Keratinocyte (primary cell): ENCODE measurements at regions not wholly inside any gene's neighbourhood (a gene's known extent, or its start where the extent isn't known, plus 50 kb on each side); places are given as distances from the start of the nearest gene placed in this dataset.

Experiments
- DNase-seq: peaks from one replicate; pipeline ENCODE4 v3.0.0-alpha.2; 2011; ENCODE audit warnings: low read depth, missing footprints, low spot score
- FAIRE-seq: peaks from 2 replicates; lab custom pipeline; 2011; peaks lifted over from hg19 to GRCh38; lab: Jason Lieb, UNC
- H2AFZ ChIP-seq: 2 replicates; pipeline ENCODE4 v1.6.0; 2012; ENCODE audit warnings: low read length, control low read depth, inconsistent platforms; ENCODE audit not compliant: control insufficient read depth
- H3K27ac ChIP-seq: 2 replicates; pipeline ENCODE4 v1.5.1; 2011; ENCODE audit warnings: low read length; ENCODE audit not compliant: control insufficient read depth, insufficient read depth
- H3K27me3 ChIP-seq: 3 replicates; pipeline ENCODE4 v1.6.0; 2011; ENCODE audit warnings: low read length; ENCODE audit not compliant: control insufficient read depth, insufficient read depth; ENCODE audit errors: extremely low read depth
- H3K36me3 ChIP-seq, 2 experiments: 2 replicates in 1 of 2; 3 replicates in 1 of 2; pipeline ENCODE4 v1.5.1; 2011; ENCODE audit warnings: low read length in 2 of 2, mild to moderate bottlenecking in 1 of 2; ENCODE audit not compliant: control insufficient read depth in 2 of 2, insufficient read depth in 2 of 2; ENCODE audit errors: extremely low read depth in 1 of 2
- H3K4me1 ChIP-seq: 3 replicates; pipeline ENCODE4 v1.5.1; 2011; ENCODE audit warnings: low read length; ENCODE audit not compliant: control insufficient read depth, insufficient read depth; ENCODE audit errors: extremely low read depth
- H3K4me2 ChIP-seq: 3 replicates; pipeline ENCODE4 v1.6.0; 2011; ENCODE audit warnings: low read depth, low read length; ENCODE audit not compliant: control insufficient read depth, insufficient read depth; ENCODE audit errors: extremely low read depth
- H3K4me3 ChIP-seq, 3 experiments: fragments of 200-600 bp in 1 of 3; sonication (generic) in 1 of 3; 2 replicates in 2 of 3; 3 replicates in 1 of 3; pipeline ENCODE4 v1.5.1; 2011 to 2016; ENCODE audit warnings: low read length in 3 of 3, mild to moderate bottlenecking in 3 of 3, control low read depth in 2 of 3, inconsistent platforms in 1 of 3, low read depth in 1 of 3, mixed read lengths in 1 of 3, mixed run types in 1 of 3, moderate library complexity in 1 of 3; ENCODE audit not compliant: control insufficient read depth in 2 of 3, insufficient read depth in 2 of 3; ENCODE audit errors: extremely low read depth in 1 of 3
- H3K79me2 ChIP-seq: 2 replicates; pipeline ENCODE4 v1.6.0; 2012; ENCODE audit warnings: low read length; ENCODE audit not compliant: control insufficient read depth, insufficient read depth
- H3K9ac ChIP-seq: 3 replicates; pipeline ENCODE4 v1.6.0; 2011; ENCODE audit warnings: low read length; ENCODE audit not compliant: control insufficient read depth, insufficient read depth; ENCODE audit errors: extremely low read depth
- H3K9me1 ChIP-seq: 3 replicates; pipeline ENCODE4 v1.6.0; 2011; ENCODE audit warnings: low read length; ENCODE audit not compliant: control insufficient read depth, insufficient read depth; ENCODE audit errors: extremely low read depth
- H3K9me3 ChIP-seq: 2 replicates; pipeline ENCODE4 v1.5.1; 2012; ENCODE audit warnings: low read depth, low read length; ENCODE audit not compliant: control insufficient read depth
- H4K20me1 ChIP-seq: 3 replicates; pipeline ENCODE4 v1.6.0; 2011; ENCODE audit warnings: low read length; ENCODE audit not compliant: control insufficient read depth, insufficient read depth; ENCODE audit errors: extremely low read depth
- CTCF ChIP-seq, 3 experiments: IDR thresholded peaks in 1 of 3; conservative IDR thresholded peaks in 1 of 3; optimal IDR thresholded peaks in 1 of 3; 2 replicates in 2 of 3; 3 replicates in 1 of 3; pipeline versions ENCODE3 to v1.5.1; 2011; ENCODE audit warnings: low read length in 3 of 3, mild to moderate bottlenecking in 3 of 3, moderate library complexity in 2 of 3, control low read depth in 1 of 3, inconsistent platforms in 1 of 3; ENCODE audit not compliant: insufficient read depth in 2 of 3; ENCODE audit errors: extremely low read depth in 1 of 3
- EZH2 ChIP-seq: IDR thresholded peaks from one replicate; pipeline ENCODE4 v1.6.1; 2012; ENCODE audit warnings: inconsistent platforms, mild to moderate bottlenecking, low read length, moderate library complexity
- dilution Hi-C: fragments of 300-500 bp; cut with MboI; formaldehyde crosslinking; loops from one replicate; pipeline ENCODE4 v1.7.0; 2020; ENCODE audit warnings: low sequenced_read_pairs; ENCODE audit not compliant: extremely low pct_ligation_motif_present

GRCh38 chr7:46848311-46848710 is 733.6 kb downstream of the TNS3 start:
- DNase-seq (no peak), FAIRE-seq (no peak)
- dilution Hi-C loops = no loop called here
- no peak overlapping the region for H2AFZ ChIP-seq
- no peaks in the 10 kb centered on the region for H3K9me1 ChIP-seq
- H3K27me3 ChIP-seq = no peaks in the 10 kb centered on the region
- no peak overlapping the region for H3K9ac ChIP-seq
- no peak overlapping the region for H3K4me3 ChIP-seq
- TF ChIP-seq EZH2 (no peak), CTCF (optimal IDR thresholded peaks at IDR 0.05 in 1 of 3, IDR thresholded peaks at IDR 0.05 in 1 of 3, conservative IDR thresholded peaks at IDR 0.05 in 1 of 3; ENCODE audit: extremely low read depth in 1 of 3, insufficient read depth in 2 of 3, low read length in 3 of 3) (no peak)
- H3K9me3 ChIP-seq = no peaks in the 10 kb centered on the region
- no peak overlapping the region for H3K4me2 ChIP-seq
- no peaks in the 10 kb centered on the region for H3K4me1 ChIP-seq
- H3K36me3 ChIP-seq = no peaks in the 10 kb centered on the region
- H3K27ac ChIP-seq = no peak overlapping the region
- no peaks in the 10 kb centered on the region for H3K79me2 ChIP-seq
- no peaks in the 10 kb centered on the region for H4K20me1 ChIP-seq

- no peak overlapping the region for H3K4me2 ChIP-seq
- no peaks in the 10 kb centered on the region for H4K20me1 ChIP-seq
- H3K27ac ChIP-seq = no peak overlapping the region
- DNase-seq (no peak), FAIRE-seq (no peak)
- H3K4me1 ChIP-seq = no peaks in the 10 kb centered on the region
- no peaks in the 10 kb centered on the region for H3K79me2 ChIP-seq
- dilution Hi-C loops = no loop called here
- H3K36me3 ChIP-seq = no peaks in the 10 kb centered on the region
- H3K9ac ChIP-seq = no peak overlapping the region
- no peak overlapping the region for H2AFZ ChIP-seq
- no peak for TF ChIP-seq CTCF (optimal IDR thresholded peaks at IDR 0.05 in 1 of 3, IDR thresholded peaks at IDR 0.05 in 1 of 3, conservative IDR thresholded peaks at IDR 0.05 in 1 of 3; ENCODE audit: extremely low read depth in 1 of 3, insufficient read depth in 2 of 3, low read length in 3 of 3)
- no peak for TF ChIP-seq EZH2
- H3K27me3 ChIP-seq = no peaks in the 10 kb centered on the region
- no peak overlapping the region for H3K4me3 ChIP-seq
- H3K9me3 ChIP-seq = no peaks in the 10 kb centered on the region
- H3K9me1 ChIP-seq = no peaks in the 10 kb centered on the region
These were observed 734.8 kb downstream of the TNS3 start for GRCh38 chr7:46847126-46847525.
